H7 (cell line): ENCODE measurements at regions not wholly inside any gene's neighbourhood (a gene's known extent, or its start where the extent isn't known, plus 50 kb on each side); places are given as distances from the start of the nearest gene placed in this dataset.

Source experiments
- DNase-seq: peaks from one replicate; pipeline ENCODE4 v3.0.0; 2012
- H3K27me3 ChIP-seq: 2 replicates; pipeline ENCODE4 v1.6.0; 2011; ENCODE audit warnings: mild to moderate bottlenecking, low read length; ENCODE audit not compliant: control insufficient read depth, insufficient read depth
- H3K36me3 ChIP-seq: replicated peaks from 2 replicates; pipeline ENCODE4 v1.5.1; 2011; ENCODE audit warnings: low read length; ENCODE audit not compliant: control insufficient read depth, insufficient read depth
- H3K4me3 ChIP-seq: 2 replicates; pipeline ENCODE4 v1.5.1; 2011; ENCODE audit warnings: low read depth, mild to moderate bottlenecking, control low read depth, low read length, moderate library complexity; ENCODE audit not compliant: insufficient read depth

DNA sequence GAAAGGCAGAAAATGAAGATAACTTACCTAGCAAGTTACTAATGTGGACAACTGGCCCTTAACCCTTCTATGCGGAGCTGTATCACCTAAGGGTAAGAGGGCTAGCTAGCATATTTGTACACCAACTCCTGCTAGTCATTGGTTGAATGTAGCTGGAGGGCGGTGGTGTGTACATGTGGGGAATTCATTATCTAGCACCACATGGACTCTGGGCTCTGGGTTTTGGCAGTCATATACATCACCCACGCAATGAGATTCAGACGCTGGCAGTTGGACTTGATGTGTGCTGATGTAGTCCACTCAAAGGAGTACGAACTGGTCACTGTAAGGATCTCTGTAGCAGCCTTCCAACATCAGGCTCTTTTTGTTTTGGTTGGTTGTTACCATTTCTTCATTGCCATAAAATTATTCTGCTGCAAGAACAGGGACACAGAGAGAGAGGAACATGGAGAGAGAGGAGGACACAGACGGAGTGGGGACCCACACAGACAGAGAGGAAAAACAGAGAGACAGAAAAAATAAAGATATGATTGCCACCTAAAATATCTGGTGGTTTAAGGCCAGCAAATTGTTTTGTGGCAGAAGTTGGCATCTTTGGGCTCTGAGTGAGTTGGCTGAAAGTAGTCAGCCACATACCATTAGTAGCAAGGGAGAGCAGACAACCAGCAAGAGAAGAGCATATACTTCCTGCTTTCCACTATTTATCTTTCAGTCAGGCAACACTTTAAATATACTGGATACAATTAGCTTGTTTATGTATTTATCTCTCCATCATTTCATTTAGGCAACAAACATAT, 76.7 kb upstream of the MTPN start:
- Histone ChIP-seq H3K36me3 (no peaks in the 10 kb centered on the region), H3K27me3 (no peaks in the 10 kb centered on the region)
- no peak for DNase-seq

DNA sequence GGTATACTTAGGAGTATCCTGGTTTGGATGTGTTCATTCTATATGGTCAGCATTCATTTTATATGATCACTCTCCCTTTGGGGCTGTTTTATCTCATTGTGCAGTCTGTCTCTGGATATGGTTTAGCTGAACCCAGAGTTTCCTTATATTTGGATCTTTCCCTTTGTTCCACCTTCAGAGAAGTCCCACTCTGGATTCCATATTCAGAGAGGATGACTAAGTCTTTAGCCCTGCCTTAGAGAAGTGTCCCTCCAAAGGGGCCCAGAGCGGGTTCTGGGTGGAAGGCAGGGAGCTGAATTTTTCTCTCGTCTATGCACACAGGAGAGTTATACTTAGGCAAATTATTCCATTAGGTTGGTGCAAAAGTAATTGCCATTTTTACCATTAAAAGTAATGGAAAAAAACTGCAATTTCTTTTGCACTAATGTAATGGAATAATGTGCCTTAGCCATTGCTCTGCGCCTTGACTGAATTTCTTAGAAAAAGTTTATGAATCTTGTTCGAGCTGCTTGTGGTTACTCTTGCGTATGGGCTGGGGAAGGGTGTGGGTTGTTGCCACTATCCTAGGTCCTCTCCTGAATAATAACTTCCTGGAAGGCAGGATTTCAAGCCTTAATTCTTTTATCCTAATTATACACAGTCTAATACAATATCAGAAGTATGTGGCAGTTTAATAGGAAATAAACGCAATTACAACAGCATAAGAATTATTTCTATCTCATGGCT, 74.2 kb upstream of the MTPN start:
- H3K4me3 ChIP-seq = no peak overlapping the region
- DNase-seq = no peak
- H3K36me3 ChIP-seq = no peaks in the 10 kb centered on the region
- H3K27me3 ChIP-seq = no peaks in the 10 kb centered on the region

More for the DNA sequence above, 76.7 kb upstream of the MTPN start:
- no peak overlapping the region for H3K4me3 ChIP-seq

DNA sequence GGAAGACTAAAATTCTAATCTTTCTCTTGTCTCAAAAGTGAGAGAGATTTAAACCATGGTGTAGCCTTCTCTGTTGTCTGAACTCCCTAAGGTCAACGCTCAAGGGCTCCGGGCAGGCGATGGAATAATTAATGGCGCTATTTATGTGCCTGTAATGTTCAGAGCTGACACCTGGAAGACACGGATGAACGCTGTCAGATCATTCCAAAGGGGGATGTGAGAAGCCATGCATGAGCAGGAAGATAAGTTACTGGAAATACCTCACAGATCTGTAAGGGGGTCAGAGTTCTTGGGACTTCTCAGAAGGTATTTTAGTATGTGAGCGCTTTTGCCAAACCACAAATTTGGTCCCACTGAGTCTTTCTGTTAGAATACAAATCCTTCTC, 73.3 kb upstream of the MTPN start:
- H3K36me3 ChIP-seq = no peaks in the 10 kb centered on the region
- H3K27me3 ChIP-seq = no peaks in the 10 kb centered on the region
- H3K4me3 ChIP-seq = no peak overlapping the region
- no peak for DNase-seq

DNA sequence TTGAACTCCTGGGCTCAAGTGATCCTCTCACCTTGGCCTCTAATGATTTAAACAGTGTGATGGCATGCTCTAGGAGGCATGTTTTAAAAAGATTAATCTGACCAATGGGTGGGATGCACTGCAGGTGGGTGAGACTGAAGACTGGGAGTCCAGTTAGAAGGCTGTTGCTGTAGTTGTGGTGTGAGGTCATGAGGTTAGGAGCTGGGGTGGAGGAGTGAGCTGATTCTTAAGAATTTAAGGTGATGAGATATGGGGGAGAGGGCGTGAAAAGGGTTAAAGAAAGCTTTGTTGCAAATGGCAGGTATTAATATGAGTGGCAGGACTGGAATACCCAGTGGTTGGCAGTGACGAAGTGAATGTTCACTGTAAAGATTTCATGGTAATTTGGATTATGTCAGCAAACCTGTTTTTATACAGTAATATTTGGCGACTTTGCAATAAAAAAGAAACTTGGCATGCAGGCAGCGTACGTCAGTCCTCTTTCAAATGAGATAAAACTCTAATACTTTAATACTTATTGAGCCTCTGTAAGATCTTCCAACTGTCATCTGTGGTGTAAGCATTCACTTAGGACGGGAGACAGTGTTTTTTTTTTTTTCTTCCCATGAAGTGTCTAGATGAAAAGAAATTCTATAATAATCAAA, 72.8 kb upstream of the MTPN start:
- no peaks in the 10 kb centered on the region for H3K36me3 ChIP-seq
- H3K4me3 ChIP-seq = no peak overlapping the region
- no peak for DNase-seq
- no peaks in the 10 kb centered on the region for H3K27me3 ChIP-seq

DNA sequence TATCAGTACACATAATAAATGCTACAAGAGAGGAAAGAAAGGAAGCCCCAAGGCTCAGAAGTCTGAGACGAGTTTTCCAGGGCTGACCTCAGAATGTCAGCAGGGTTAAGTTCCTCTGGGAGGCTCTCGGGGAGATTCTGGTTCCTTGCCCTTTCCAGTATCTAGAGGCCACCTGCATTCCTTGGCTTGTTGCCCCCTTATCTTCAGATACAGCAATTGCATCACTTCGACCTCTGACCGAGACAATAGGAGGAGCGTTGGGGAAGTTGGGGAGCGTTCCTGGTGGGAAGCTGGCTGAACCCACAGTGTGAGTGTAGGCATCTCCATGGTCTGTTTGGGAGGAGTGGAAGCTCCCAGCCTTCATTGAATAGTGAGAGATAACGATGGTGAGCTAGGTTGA, 72.0 kb upstream of the MTPN start:
- H3K36me3 ChIP-seq = no peaks in the 10 kb centered on the region
- H3K4me3 ChIP-seq = no peak overlapping the region
- DNase-seq = no peak
- H3K27me3 ChIP-seq = no peaks in the 10 kb centered on the region

DNA sequence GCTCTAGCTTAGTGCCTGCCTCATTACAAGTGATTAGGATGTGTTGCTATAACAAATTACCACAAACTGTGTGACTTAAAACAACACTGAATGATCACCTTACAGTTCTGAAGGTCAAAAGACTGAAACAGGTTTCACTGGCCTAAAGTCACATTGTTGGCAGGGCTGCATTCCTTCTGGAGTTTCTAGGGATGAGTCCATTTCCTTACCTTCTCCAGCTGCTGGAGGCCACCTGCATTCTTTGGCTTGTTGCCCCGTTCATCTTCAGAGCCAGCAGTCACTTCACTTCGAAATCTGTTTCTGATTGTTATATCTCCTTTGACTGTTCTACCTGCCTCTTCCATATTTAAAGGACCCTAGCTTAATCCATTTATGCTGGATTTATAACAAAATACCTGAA, 69.4 kb upstream of the MTPN start:
- DNase-seq = no peak
- H3K4me3 ChIP-seq = no peak overlapping the region

DNA sequence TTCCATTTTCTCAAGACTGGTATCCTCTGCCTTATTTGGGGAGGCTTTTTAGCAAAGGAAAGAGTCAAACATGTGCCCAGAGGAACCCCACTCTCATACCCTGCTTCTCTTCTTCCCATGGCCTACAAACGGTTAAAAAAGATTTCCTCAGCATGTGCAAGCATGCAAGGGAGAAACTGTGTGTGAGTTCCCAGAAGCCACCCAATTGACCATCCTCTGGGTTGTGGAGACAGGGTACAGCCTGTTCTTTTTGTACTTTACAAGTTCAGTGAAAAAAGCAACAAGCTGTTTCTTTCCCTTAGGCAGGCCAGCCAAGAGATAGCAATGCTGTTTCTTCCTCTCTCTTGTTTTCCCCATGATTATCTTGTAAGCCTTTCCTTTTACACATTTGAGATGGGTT, 68.8 kb upstream of the MTPN start:
- DNase-seq = no peak
- H3K4me3 ChIP-seq = no peak overlapping the region
- H3K27me3 ChIP-seq = no peaks in the 10 kb centered on the region
- H3K36me3 ChIP-seq = no peaks in the 10 kb centered on the region

More for the DNA sequence above, 69.4 kb upstream of the MTPN start:
- Histone ChIP-seq H3K36me3 (no peaks in the 10 kb centered on the region), H3K27me3 (no peaks in the 10 kb centered on the region)

DNA sequence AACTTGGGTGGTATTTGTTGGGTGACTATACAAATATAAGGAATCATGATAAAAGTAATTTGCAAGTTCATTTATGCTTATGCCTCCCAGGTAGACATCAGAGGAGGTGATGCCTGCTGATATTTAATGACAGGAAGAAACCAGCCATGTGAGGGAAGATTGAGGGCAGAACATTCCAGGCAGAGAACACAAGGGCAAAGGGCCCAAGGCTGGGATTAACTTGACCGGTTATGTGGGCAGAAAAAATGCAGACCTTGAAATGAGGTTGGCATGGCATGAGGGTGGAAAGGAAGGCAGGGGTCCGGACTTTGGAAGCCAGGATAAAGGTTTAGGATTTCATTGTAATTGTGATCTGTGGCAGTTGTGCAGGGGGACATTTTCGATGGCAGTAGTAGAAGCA, 68.0 kb upstream of the MTPN start:
- Histone ChIP-seq H3K4me3 (no peak overlapping the region), H3K36me3 (no peaks in the 10 kb centered on the region)
- no peak for DNase-seq

DNA sequence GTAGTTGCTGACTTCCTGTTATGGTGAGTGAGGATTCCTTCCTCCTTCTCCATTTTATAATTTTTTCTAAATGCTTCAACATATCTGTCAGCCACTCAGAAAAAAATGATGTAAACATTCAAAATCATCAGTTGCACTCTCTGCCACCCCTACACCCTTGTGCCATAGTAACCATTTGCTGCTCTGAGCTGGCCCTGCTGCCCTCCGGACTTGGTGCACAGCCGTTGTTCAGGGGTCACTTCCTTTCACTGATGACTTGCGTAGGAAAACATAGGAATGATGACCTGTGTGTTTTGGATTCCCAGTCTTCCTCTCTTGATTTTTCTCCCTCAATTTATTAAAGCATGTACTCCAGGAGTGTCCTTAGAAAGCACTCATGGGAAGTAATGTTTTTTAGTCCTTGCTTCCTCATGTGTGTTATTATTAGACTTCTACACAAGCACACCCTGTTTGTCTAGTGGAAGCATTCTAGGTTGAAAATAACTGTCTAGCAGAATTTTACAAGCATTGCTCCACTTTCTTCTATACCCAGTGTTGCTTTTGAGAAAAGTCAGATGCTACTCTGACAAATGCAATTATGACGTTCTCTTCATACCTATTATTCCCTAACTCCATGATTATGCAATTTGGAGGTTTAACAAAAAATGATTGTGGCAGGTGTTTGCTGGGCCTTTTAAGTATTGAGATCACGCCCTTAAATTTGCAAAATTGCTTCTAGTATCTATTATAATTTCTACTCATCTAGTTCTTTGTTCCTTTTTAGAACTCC, 62.6 kb upstream of the MTPN start:
- Histone ChIP-seq H3K4me3 (no peak overlapping the region), H3K27me3 (no peaks in the 10 kb centered on the region), H3K36me3 (no peaks in the 10 kb centered on the region)
- no peak for DNase-seq

More for the DNA sequence above, 68.0 kb upstream of the MTPN start:
- no peaks in the 10 kb centered on the region for H3K27me3 ChIP-seq

DNA sequence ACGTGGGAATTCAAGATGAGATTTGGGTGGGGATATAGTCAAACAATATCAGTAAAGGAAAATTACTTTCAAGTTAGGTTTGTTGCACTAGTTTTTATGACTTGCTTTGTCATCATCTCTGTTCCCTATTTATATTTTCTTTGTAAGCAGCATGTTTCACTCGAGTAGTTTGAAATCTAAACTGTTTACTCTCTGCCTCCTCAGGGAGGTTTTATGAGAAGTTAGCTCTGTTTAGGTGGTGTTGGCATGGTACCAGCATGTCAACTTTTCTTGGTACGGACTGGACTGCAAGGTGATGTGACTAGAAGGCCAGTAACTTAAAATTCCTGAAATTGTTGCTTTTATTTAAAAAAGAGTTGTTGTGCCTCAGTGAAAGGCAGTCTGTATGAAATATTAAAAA, 59.2 kb upstream of the MTPN start:
- Histone ChIP-seq H3K27me3 (no peaks in the 10 kb centered on the region), H3K36me3 (no peaks in the 10 kb centered on the region)
- DNase-seq = no peak

DNA sequence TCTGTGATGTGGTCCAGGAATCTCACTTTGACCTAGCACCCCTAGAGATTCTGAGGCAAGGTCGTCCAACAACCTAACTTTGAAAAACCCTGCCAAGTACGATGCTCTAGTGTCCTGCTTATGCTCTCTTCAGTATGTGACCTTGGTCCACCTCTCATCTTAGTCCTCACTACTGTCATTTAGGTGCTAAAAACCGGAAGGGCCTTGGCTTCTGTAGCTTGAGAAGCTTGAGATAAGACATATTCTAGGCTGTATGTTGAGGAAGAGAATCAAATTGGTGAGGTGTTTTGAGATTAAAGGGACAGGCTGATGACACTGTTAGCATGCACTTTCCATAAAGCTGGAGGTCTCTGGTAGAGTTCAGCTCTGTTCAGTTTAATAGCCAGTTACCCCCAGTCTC, 57.0 kb upstream of the MTPN start:
- Histone ChIP-seq H3K36me3 (no peaks in the 10 kb centered on the region), H3K4me3 (no peak overlapping the region), H3K27me3 (no peaks in the 10 kb centered on the region)
- no peak for DNase-seq

More for the DNA sequence above, 59.2 kb upstream of the MTPN start:
- H3K4me3 ChIP-seq = no peak overlapping the region

DNA sequence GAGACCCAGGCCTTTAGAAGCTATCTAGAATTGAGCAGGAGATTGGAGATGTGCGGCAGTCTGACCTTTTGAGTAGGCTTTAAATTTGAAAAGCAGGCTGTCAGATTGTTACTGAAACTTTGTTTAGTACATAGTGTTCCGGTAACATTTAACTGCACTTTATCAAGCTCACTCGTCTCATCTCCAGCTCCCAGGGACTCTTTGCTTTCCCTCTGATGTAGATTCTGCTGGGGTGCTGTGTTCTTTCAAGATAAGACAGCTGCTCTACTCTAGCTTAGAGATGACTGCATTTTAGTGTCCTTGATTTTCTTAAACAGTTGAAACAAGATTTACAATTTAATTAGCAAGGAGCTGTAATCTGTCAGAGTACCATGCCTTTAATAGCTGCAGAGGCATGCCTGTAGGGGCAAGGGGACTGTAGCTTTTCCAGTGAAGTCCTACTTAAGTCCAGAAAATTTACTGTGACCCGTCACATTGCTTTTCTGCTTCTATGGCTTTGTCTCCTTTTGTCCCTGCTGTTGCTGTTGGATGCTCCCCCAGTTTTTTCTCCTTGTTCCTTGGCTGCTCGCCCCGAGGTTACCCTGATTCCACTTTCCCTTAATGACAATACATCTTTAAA, 56.4 kb upstream of the MTPN start:
- no peaks in the 10 kb centered on the region for H3K27me3 ChIP-seq
- H3K36me3 ChIP-seq = no peaks in the 10 kb centered on the region
- DNase-seq = no peak
- H3K4me3 ChIP-seq = no peak overlapping the region

DNA sequence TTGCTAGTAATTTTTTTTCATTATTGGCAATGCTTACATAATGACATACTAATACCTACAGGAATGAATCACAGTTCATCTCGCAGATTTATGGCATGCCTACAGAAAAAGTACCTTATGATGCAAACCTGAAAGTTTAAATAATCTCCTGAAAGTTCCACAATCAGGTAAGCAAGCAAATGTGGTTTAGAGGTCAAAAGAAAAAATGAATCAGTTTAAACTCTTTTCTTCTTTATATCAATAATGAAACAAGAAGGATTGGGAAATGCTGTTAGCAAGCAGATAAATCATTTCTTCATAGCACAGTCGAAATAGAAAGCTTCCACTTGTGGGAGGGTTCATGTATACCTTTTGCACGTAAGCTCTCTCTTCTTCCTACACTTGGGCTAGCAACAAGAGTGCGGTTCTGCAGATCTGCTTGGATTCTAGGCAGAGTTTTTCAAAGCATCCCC, 53.7 kb upstream of the MTPN start:
- H3K4me3 ChIP-seq = no peak overlapping the region
- H3K27me3 ChIP-seq = no peaks in the 10 kb centered on the region
- H3K36me3 ChIP-seq = no peaks in the 10 kb centered on the region
- DNase-seq = no peak

DNA sequence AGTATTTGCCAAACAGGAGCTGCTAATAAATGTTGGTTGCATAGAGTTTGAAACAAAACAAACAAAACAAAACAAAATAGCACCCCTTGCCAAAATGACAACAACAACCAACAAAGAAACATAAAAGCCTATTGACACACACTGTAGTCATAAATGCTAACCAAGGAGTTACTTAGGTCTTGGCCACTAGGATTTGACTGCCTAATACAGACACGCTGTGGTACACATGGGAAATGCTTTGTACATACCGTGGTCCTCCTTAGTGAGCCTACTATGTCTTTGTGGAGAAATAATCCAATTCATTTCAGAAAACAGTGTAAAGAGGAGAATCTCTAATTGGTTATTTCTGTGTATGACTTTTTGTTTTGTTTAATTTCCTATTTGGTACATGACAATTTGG, 53.2 kb upstream of the MTPN start:
- Histone ChIP-seq H3K27me3 (no peaks in the 10 kb centered on the region), H3K4me3 (no peak overlapping the region)
- no peak for DNase-seq

More for the DNA sequence above, 53.2 kb upstream of the MTPN start:
- H3K36me3 ChIP-seq = no peaks in the 10 kb centered on the region
